ENCODE measurements at regions not wholly inside any gene's neighbourhood (a gene's known extent, or its start where the extent isn't known, plus 50 kb on each side); places are given as distances from the start of the nearest gene placed in this dataset.

- H3K9ac ChIP-seq (ENCODE audit: low read length) = no peak overlapping the region
- TF ChIP-seq CTCF (IDR thresholded peaks at IDR 0.05; ENCODE audit: low read length) = no peak
- TF ChIP-seq EZH2phosphoT487 (IDR thresholded peaks at IDR 0.05; ENCODE audit: low read length) = no peak
- TF ChIP-seq EZH2 (optimal IDR thresholded peaks at IDR 0.05; ENCODE audit: low read depth, low read length) = no peak
- no peaks in the 10 kb centered on the region for H4K20me1 ChIP-seq (ENCODE audit: insufficient read depth, low read length)
These were observed 77.2 kb downstream of the MDH1 start for GRCh38 chr2:63665846-63666475.

GRCh38 chr2:63667132-63667700 is 78.5 kb downstream of the MDH1 start:
- TF ChIP-seq EZH2 (optimal IDR thresholded peaks at IDR 0.05; ENCODE audit: low read depth, low read length) (no peak), EZH2phosphoT487 (IDR thresholded peaks at IDR 0.05; ENCODE audit: low read length) (no peak), CTCF (IDR thresholded peaks at IDR 0.05; ENCODE audit: low read length) (no peak)
- H3K27me3 ChIP-seq (replicated peaks; ENCODE audit: insufficient read depth, low read length) = no peaks in the 10 kb centered on the region
- no peaks in the 10 kb centered on the region for H3K79me2 ChIP-seq (ENCODE audit: low read length)
- H3K4me2 ChIP-seq (ENCODE audit: low read depth, low read length) = no peak overlapping the region
- H3K27ac ChIP-seq (ENCODE audit: low read length) = no peak overlapping the region
- no peak for DNase-seq
- H3F3A ChIP-seq (ENCODE audit: insufficient read depth, low read length) = no peaks in the 10 kb centered on the region
- no peak overlapping the region for H2AFZ ChIP-seq (ENCODE audit: low read length)
- no peaks in the 10 kb centered on the region for H3K36me3 ChIP-seq (replicated peaks; ENCODE audit: insufficient read depth, low read length)
- H3K4me1 ChIP-seq (ENCODE audit: low read length) = no peaks in the 10 kb centered on the region
- H3K9me2 ChIP-seq (replicated peaks; ENCODE audit: insufficient read depth, low read length) = no peaks in the 10 kb centered on the region
- no peak overlapping the region for H3K9ac ChIP-seq (ENCODE audit: low read length)
- no peak overlapping the region for H3K4me3 ChIP-seq (ENCODE audit: low read length)
- no peaks in the 10 kb centered on the region for H4K20me1 ChIP-seq (ENCODE audit: insufficient read depth, low read length)
- H3K9me3 ChIP-seq (replicated peaks; ENCODE audit: insufficient read depth, low read length) = no peaks in the 10 kb centered on the region

More at GRCh38 chr2:63665846-63666475, 77.2 kb downstream of the MDH1 start:
- H3K4me2 ChIP-seq (ENCODE audit: low read depth, low read length) = no peak overlapping the region
- no peak overlapping the region for H3K27ac ChIP-seq (ENCODE audit: low read length)
- no peaks in the 10 kb centered on the region for H3F3A ChIP-seq (ENCODE audit: insufficient read depth, low read length)
- no peak for DNase-seq
- H3K4me1 ChIP-seq (ENCODE audit: low read length) = no peaks in the 10 kb centered on the region
- H3K9me2 ChIP-seq (replicated peaks; ENCODE audit: insufficient read depth, low read length) = no peaks in the 10 kb centered on the region
- H2AFZ ChIP-seq (ENCODE audit: low read length) = no peak overlapping the region
- no peaks in the 10 kb centered on the region for H3K36me3 ChIP-seq (replicated peaks; ENCODE audit: insufficient read depth, low read length)
- no peak overlapping the region for H3K4me3 ChIP-seq (ENCODE audit: low read length)
- no peaks in the 10 kb centered on the region for H3K27me3 ChIP-seq (replicated peaks; ENCODE audit: insufficient read depth, low read length)
- no peaks in the 10 kb centered on the region for H3K79me2 ChIP-seq (ENCODE audit: low read length)
- H3K9me3 ChIP-seq (replicated peaks; ENCODE audit: insufficient read depth, low read length) = no peaks in the 10 kb centered on the region

GRCh38 chr2:63668000-63668399 is 79.2 kb downstream of the MDH1 start:
- H3K4me2 ChIP-seq (ENCODE audit: low read depth, low read length) = no peak overlapping the region
- TF ChIP-seq CTCF (IDR thresholded peaks at IDR 0.05; ENCODE audit: low read length) (no peak), EZH2 (optimal IDR thresholded peaks at IDR 0.05; ENCODE audit: low read depth, low read length) (no peak), EZH2phosphoT487 (IDR thresholded peaks at IDR 0.05; ENCODE audit: low read length) (no peak)

More at GRCh38 chr2:63668000-63668399, 79.2 kb downstream of the MDH1 start:
- Histone ChIP-seq H3K9ac (ENCODE audit: low read length) (no peak overlapping the region), H3F3A (ENCODE audit: insufficient read depth, low read length) (no peaks in the 10 kb centered on the region), H3K9me2 (replicated peaks; ENCODE audit: insufficient read depth, low read length) (no peaks in the 10 kb centered on the region), H3K4me1 (ENCODE audit: low read length) (no peaks in the 10 kb centered on the region), H4K20me1 (ENCODE audit: insufficient read depth, low read length) (no peaks in the 10 kb centered on the region), H3K79me2 (ENCODE audit: low read length) (no peaks in the 10 kb centered on the region), H3K36me3 (replicated peaks; ENCODE audit: insufficient read depth, low read length) (no peaks in the 10 kb centered on the region), H2AFZ (ENCODE audit: low read length) (no peak overlapping the region), H3K27me3 (replicated peaks; ENCODE audit: insufficient read depth, low read length) (no peaks in the 10 kb centered on the region), H3K9me3 (replicated peaks; ENCODE audit: insufficient read depth, low read length) (no peaks in the 10 kb centered on the region), H3K4me3 (ENCODE audit: low read length) (no peak overlapping the region), H3K27ac (ENCODE audit: low read length) (no peak overlapping the region)
- DNase-seq = no peak
